ENCODE measurements at regions not wholly inside any gene's neighbourhood (a gene's known extent, or its start where the extent isn't known, plus 50 kb on each side); places are given as distances from the start of the nearest gene placed in this dataset.

DNA sequence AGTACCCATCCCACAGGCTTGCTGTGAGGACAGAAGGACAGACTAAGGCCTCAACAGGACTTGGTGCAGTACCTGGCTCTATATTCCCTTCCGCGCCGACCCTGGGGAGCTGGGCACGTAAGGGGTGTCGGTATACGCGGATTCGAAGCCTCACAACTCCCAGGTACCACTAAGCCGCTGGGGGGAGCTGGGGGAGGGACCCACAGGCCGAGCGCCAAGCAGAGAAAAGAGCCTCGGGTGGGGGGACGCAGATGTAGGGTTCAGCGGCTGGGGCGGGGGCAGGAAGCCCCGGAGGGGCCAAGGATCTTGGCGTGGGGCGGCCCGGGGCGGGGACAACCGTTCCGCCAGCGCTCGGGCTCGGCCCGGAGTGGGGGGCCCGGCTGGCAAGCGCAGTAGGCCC lies 126.4 kb upstream of the ZNF746 start:
- TF ChIP-seq, protein P1, sequence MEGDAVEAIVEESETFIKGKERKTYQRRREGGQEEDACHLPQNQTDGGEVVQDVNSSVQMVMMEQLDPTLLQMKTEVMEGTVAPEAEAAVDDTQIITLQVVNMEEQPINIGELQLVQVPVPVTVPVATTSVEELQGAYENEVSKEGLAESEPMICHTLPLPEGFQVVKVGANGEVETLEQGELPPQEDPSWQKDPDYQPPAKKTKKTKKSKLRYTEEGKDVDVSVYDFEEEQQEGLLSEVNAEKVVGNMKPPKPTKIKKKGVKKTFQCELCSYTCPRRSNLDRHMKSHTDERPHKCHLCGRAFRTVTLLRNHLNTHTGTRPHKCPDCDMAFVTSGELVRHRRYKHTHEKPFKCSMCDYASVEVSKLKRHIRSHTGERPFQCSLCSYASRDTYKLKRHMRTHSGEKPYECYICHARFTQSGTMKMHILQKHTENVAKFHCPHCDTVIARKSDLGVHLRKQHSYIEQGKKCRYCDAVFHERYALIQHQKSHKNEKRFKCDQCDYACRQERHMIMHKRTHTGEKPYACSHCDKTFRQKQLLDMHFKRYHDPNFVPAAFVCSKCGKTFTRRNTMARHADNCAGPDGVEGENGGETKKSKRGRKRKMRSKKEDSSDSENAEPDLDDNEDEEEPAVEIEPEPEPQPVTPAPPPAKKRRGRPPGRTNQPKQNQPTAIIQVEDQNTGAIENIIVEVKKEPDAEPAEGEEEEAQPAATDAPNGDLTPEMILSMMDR (IDR thresholded peaks at IDR 0.05) = no peak
- no peak for TF ChIP-seq POLR2A (IDR thresholded peaks at IDR 0.05)

All from testis (tissue), 2 donors.